OCI-LY3 (cell line): ENCODE measurements at regions not wholly inside any gene's neighbourhood (a gene's known extent, or its start where the extent isn't known, plus 50 kb on each side); places are given as distances from the start of the nearest gene placed in this dataset.
"Not testable (repeated sequence)": the region's sequence is repeated elsewhere in the genome, so short reads cannot be mapped to it uniquely, and the experiment has no call there.

Experiments used
- H2AFZ ChIP-seq: fragments of 200-600, 300-600 bp; shearing (Covaris generic); 2 replicates; pipeline ENCODE4 v1.6.0; 2014; ENCODE audit warnings: antibody characterized with exemption, low read depth, low read length
- H3K27ac ChIP-seq: fragments of 200-600, 300-600 bp; sonication (generic); 2 replicates; pipeline ENCODE4 v1.5.1; 2014; ENCODE audit warnings: mild to moderate bottlenecking, low read length, moderate library complexity, mixed read lengths
- H3K27me3 ChIP-seq: fragments of 200-600, 300-600 bp; sonication (generic); 2 replicates; pipeline ENCODE4 v1.6.1; 2014; ENCODE audit warnings: low read depth, low read length, mixed read lengths
- H3K36me3 ChIP-seq: fragments of 200-600, 300-600 bp; sonication (generic); replicated peaks from 2 replicates; pipeline ENCODE3; 2014; ENCODE audit warnings: low read depth, low read length, mixed read lengths
- H3K4me1 ChIP-seq: fragments of 300-600, 200-600 bp; sonication (generic); 2 replicates; pipeline ENCODE4 v1.6.1; 2014; ENCODE audit warnings: low read length, mixed read lengths
- H3K4me2 ChIP-seq: fragments of 200-600, 300-600 bp; sonication (generic); 2 replicates; pipeline ENCODE4 v1.6.1; 2014; ENCODE audit warnings: low read length, mixed read lengths
- H3K4me3 ChIP-seq: fragments of 300-600, 200-600 bp; sonication (generic); 2 replicates; pipeline ENCODE4 v1.5.1; 2014; ENCODE audit warnings: antibody characterized with exemption, mild to moderate bottlenecking, low read length, moderate library complexity
- H3K79me2 ChIP-seq: fragments of 300-600, 200-600 bp; shearing (Covaris generic); 2 replicates; pipeline ENCODE4 v1.6.1; 2014; ENCODE audit warnings: mild to moderate bottlenecking, low read length, mixed read lengths
- H3K9ac ChIP-seq: fragments of 300-600, 200-600 bp; shearing (Covaris generic); 2 replicates; pipeline ENCODE4 v1.6.0; 2014; ENCODE audit warnings: mild to moderate bottlenecking, low read length, moderate library complexity
- H3K9me3 ChIP-seq: fragments of 200-600, 300-600 bp; shearing (Covaris generic); 2 replicates; pipeline ENCODE4 v1.6.1; 2014; ENCODE audit warnings: low read length, mixed read lengths; ENCODE audit not compliant: insufficient read depth
- H4K20me1 ChIP-seq: fragments of 200-600, 300-600 bp; sonication (generic); 2 replicates; pipeline ENCODE4 v1.6.1; 2016; ENCODE audit warnings: low read length, mixed read lengths; ENCODE audit not compliant: insufficient read depth
- CTCF ChIP-seq: fragments of 200-600, 300-600 bp; sonication (generic); IDR thresholded peaks from 2 replicates; pipeline ENCODE4 v1.5.1; 2014; ENCODE audit warnings: antibody characterized with exemption, low read length, low read depth
- EZH2phosphoT487 ChIP-seq: fragments of 200-600 bp; shearing (Covaris generic); IDR thresholded peaks from 2 replicates; pipeline ENCODE4 v1.6.1; 2018; ENCODE audit warnings: antibody characterized with exemption, mixed run types, low read depth

GRCh38 chr19:28296506-28296905, 916.4 kb downstream of the UQCRFS1 start:
- Histone ChIP-seq H3K4me3 (no peak overlapping the region), H4K20me1 (no peaks in the 10 kb centered on the region), H3K79me2 (no peaks in the 10 kb centered on the region), H3K4me2 (no peak overlapping the region), H3K9me3 (no peaks in the 10 kb centered on the region), H3K9ac (no peak overlapping the region), H2AFZ (no peak overlapping the region), H3K4me1 (no peaks in the 10 kb centered on the region), H3K27me3 (peaks cover 13% of the 10 kb centered on the region), H3K27ac (no peak overlapping the region), H3K36me3 (no peaks in the 10 kb centered on the region)
- no peak for TF ChIP-seq CTCF
- no peak for TF ChIP-seq EZH2phosphoT487

- H4K20me1 ChIP-seq, H3K9ac ChIP-seq, H3K27ac ChIP-seq, H3K36me3 ChIP-seq, H3K4me2 ChIP-seq, H3K9me3 ChIP-seq, H3K4me1 ChIP-seq, H3K79me2 ChIP-seq, H2AFZ ChIP-seq, H3K4me3 ChIP-seq: not testable (repeated sequence)
- H3K27me3 ChIP-seq: peaks cover 13% of the 10 kb centered on the region
These were observed 918.0 kb downstream of the UQCRFS1 start for GRCh38 chr19:28294975-28295374.

- H3K4me3 ChIP-seq: no peak overlapping the region
- H3K4me1 ChIP-seq: no peaks in the 10 kb centered on the region
- no peak for TF ChIP-seq EZH2phosphoT487
- TF ChIP-seq CTCF: no peak
- no peaks in the 10 kb centered on the region for H3K36me3 ChIP-seq
- peaks cover 13% of the 10 kb centered on the region for H3K27me3 ChIP-seq
- no peak overlapping the region for H3K27ac ChIP-seq
- no peaks in the 10 kb centered on the region for H3K9me3 ChIP-seq
- no peaks in the 10 kb centered on the region for H3K79me2 ChIP-seq
- H3K4me2 ChIP-seq: no peak overlapping the region
- H2AFZ ChIP-seq: no peak overlapping the region
- no peaks in the 10 kb centered on the region for H4K20me1 ChIP-seq
- H3K9ac ChIP-seq: no peak overlapping the region
These were observed 918.6 kb downstream of the UQCRFS1 start for GRCh38 chr19:28294395-28294794.

GRCh38 chr19:28293685-28294084, 919.3 kb downstream of the UQCRFS1 start:
- no peak overlapping the region for H2AFZ ChIP-seq
- H3K4me2 ChIP-seq: no peak overlapping the region
- H3K27ac ChIP-seq: no peak overlapping the region
- no peak overlapping the region for H3K9ac ChIP-seq
- H4K20me1 ChIP-seq: no peaks in the 10 kb centered on the region
- peaks cover 13% of the 10 kb centered on the region for H3K27me3 ChIP-seq
- H3K9me3 ChIP-seq: no peaks in the 10 kb centered on the region
- no peak for TF ChIP-seq EZH2phosphoT487
- TF ChIP-seq CTCF: no peak
- H3K36me3 ChIP-seq: no peaks in the 10 kb centered on the region
- H3K4me3 ChIP-seq: no peak overlapping the region
- no peaks in the 10 kb centered on the region for H3K79me2 ChIP-seq
- H3K4me1 ChIP-seq: no peaks in the 10 kb centered on the region
